NCI-H748 (cell line): ENCODE measurements at regions not wholly inside any gene's neighbourhood (a gene's known extent, or its start where the extent isn't known, plus 50 kb on each side); places are given as distances from the start of the nearest gene placed in this dataset.
A peak's percentile ranks its signal among the peaks of the same experiment; 100 is the strongest.

Source experiments
- DNase-seq: peaks from one replicate; lab custom pipeline; 2025; ENCODE audit not compliant: unreplicated experiment; lab: John Stamatoyannopoulos, UW

- DNase-seq: no peak
These were observed 657.2 kb downstream of the RNF144A start for GRCh38 chr2:7574385-7574784.

- no peak for DNase-seq
These were observed 660.6 kb downstream of the RNF144A start for GRCh38 chr2:7577769-7578168.

GRCh38 chr2:7584017-7584416 is 666.8 kb downstream of the RNF144A start:
- no peak for DNase-seq

- no peak for DNase-seq
These were observed 669.7 kb downstream of the RNF144A start for GRCh38 chr2:7586898-7587297.

GRCh38 chr2:7588295-7588694 is 671.1 kb downstream of the RNF144A start:
- DNase-seq: no peak

GRCh38 chr2:7592618-7593140 is 675.5 kb downstream of the RNF144A start:
- no peak for DNase-seq

- DNase-seq: peak; percentile 40
These were observed 676.1 kb downstream of the RNF144A start for GRCh38 chr2:7593360-7593759.

- no peak for DNase-seq
These were observed 677.0 kb downstream of the RNF144A start for GRCh38 chr2:7594211-7594610.

GRCh38 chr2:7595206-7595605 is 678.0 kb downstream of the RNF144A start:
- no peak for DNase-seq

GRCh38 chr2:7598402-7598801 is 681.2 kb downstream of the RNF144A start:
- no peak for DNase-seq

- DNase-seq: no peak
These were observed 682.4 kb downstream of the RNF144A start for GRCh38 chr2:7599462-7600258.

GRCh38 chr2:7601990-7602389 is 684.8 kb downstream of the RNF144A start:
- no peak for DNase-seq

GRCh38 chr2:7604456-7604855 is 687.2 kb downstream of the RNF144A start:
- DNase-seq: no peak

GRCh38 chr2:7607441-7608173 is 690.4 kb downstream of the RNF144A start:
- DNase-seq: no peak

- no peak for DNase-seq
These were observed 692.3 kb downstream of the RNF144A start for GRCh38 chr2:7609556-7609955.

GRCh38 chr2:7609974-7610373 is 692.8 kb downstream of the RNF144A start:
- peak; percentile 24 for DNase-seq

- no peak for DNase-seq
These were observed 694.5 kb downstream of the RNF144A start for GRCh38 chr2:7611750-7612149.

- no peak for DNase-seq
These were observed 695.8 kb downstream of the RNF144A start for GRCh38 chr2:7612969-7613368.

GRCh38 chr2:7613831-7614230 is 696.6 kb downstream of the RNF144A start:
- DNase-seq: no peak

GRCh38 chr2:7618031-7618430 is 700.8 kb downstream of the RNF144A start:
- DNase-seq: no peak

- DNase-seq: no peak
These were observed 702.2 kb downstream of the RNF144A start for GRCh38 chr2:7619203-7619970.
